ENCODE measurements at regions not wholly inside any gene's neighbourhood (a gene's known extent, or its start where the extent isn't known, plus 50 kb on each side); places are given as distances from the start of the nearest gene placed in this dataset.
"Not testable (repeated sequence)": the region's sequence is repeated elsewhere in the genome, so short reads cannot be mapped to it uniquely, and the experiment has no call there.

DNA sequence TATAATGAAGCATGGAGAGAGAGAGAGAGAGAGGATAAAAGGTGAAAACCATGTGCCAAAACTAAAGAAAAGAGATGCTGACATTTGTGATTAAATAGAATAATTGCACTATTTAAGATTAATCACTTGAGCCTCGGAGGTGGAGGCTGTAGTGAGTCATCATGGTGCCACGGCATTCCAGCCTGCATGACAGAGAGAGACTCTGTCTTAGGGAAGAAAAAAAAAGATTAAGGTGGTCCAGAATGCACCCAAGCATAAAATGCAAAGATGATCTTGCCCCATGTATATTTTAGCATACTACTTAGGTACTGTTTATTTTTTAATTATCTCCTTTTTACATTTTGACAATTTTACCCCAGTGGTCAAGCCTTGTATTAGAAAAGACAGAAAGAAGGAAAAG, 742.5 kb downstream of the SPATA31A1 start:
- not testable (repeated sequence) for H4K20me1 ChIP-seq (ENCODE audit: low read depth); H3K4me2 ChIP-seq; DNase-seq (ENCODE audit: low spot score); H3K27me3 ChIP-seq; H3K4me1 ChIP-seq; H3K4me3 ChIP-seq; H3K4me1 Mint-ChIP-seq; H3K36me3 Mint-ChIP-seq; H3K27ac Mint-ChIP-seq; H3K9me3 Mint-ChIP-seq; H3K79me2 ChIP-seq (ENCODE audit: low read depth); H3K4me3 Mint-ChIP-seq; H3K36me3 ChIP-seq; H3K27ac ChIP-seq; H2AFZ ChIP-seq (replicated peaks); H3K9me3 ChIP-seq (ENCODE audit: low read depth); H3K9ac ChIP-seq; H3F3A ChIP-seq (ENCODE audit: low read depth); H3K27me3 Mint-ChIP-seq (ENCODE audit: insufficient read depth, low read depth)

GRCh38 chr9:40106003-40106782, 750.7 kb downstream of the SPATA31A1 start:
- H2AFZ ChIP-seq (replicated peaks); H3K79me2 ChIP-seq (ENCODE audit: low read depth); H3K36me3 Mint-ChIP-seq; H3K9me3 Mint-ChIP-seq; H3K9ac ChIP-seq; H3K4me1 Mint-ChIP-seq; H3K27ac ChIP-seq; H3K27me3 Mint-ChIP-seq (ENCODE audit: insufficient read depth, low read depth); H3K27me3 ChIP-seq; H3K27ac Mint-ChIP-seq; H3K9me3 ChIP-seq (ENCODE audit: low read depth); H4K20me1 ChIP-seq (ENCODE audit: low read depth); H3K36me3 ChIP-seq; H3F3A ChIP-seq (ENCODE audit: low read depth); H3K4me1 ChIP-seq: not testable (repeated sequence)
- Histone ChIP-seq H3K4me3 (peak overlapping the region; percentile 50), H3K4me2 (peak overlapping the region; percentile 71)
- peak; percentile 1 for DNase-seq (ENCODE audit: low spot score)
- H3K4me3 Mint-ChIP-seq: peak overlapping the region; percentile 93

DNA sequence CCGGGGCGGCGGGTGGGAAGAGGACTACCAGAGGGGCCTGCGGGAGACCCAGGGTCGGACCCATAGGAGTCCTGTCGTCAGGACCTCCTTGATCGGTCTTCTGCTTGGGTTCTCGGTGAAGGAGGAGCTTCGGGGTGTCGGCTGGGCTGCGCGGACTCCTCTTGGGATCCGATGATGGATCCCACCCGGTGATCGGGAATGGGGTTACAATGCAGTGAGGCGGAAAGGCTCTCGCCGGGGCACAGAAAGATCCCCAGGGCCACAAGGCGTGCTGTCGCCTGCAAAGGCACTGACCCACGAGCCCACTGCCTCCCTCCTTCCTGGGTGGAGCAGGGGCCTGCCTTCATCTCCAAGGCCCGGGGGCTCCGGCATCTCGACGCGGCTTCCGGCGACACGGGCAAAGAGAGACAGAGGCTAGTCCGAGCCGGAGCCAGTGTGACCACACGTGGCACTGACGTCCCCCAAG, 751.3 kb downstream of the SPATA31A1 start:
- not testable (repeated sequence) for H3K36me3 ChIP-seq; H3K27me3 ChIP-seq; H2AFZ ChIP-seq (replicated peaks); H3K9me3 ChIP-seq (ENCODE audit: low read depth); H3K4me1 ChIP-seq; H4K20me1 ChIP-seq (ENCODE audit: low read depth); H3K27ac ChIP-seq; H3K36me3 Mint-ChIP-seq; H3K4me3 ChIP-seq; H3K9ac ChIP-seq; H3F3A ChIP-seq (ENCODE audit: low read depth); H3K4me1 Mint-ChIP-seq; H3K4me2 ChIP-seq; DNase-seq (ENCODE audit: low spot score); H3K27ac Mint-ChIP-seq; H3K27me3 Mint-ChIP-seq (ENCODE audit: insufficient read depth, low read depth); H3K4me3 Mint-ChIP-seq; H3K9me3 Mint-ChIP-seq; H3K79me2 ChIP-seq (ENCODE audit: low read depth)

DNA sequence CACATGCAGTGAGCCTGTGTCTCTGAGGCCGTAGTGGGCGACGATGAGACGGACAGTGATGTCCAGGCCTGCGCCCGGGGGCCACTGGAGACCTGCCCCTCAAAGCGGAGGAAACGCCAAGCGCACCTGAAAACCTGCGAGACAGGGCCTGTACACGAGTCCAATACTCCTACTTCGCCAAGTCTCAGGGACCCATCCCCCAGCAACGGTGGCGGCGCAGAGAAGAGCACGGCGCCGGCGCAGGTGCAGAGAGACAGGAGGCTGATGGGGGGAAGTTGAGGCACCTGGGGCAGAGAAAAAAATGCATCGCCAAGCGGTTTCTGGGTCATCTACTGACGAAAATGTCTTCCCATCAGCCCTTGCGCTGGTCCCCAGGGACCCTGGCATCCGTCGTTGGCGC, 751.8 kb downstream of the SPATA31A1 start:
- not testable (repeated sequence) for H3K79me2 ChIP-seq (ENCODE audit: low read depth); H3K27ac Mint-ChIP-seq; H3F3A ChIP-seq (ENCODE audit: low read depth); H3K4me3 ChIP-seq; H3K9me3 Mint-ChIP-seq; H3K27me3 ChIP-seq; H3K36me3 ChIP-seq; H3K4me1 Mint-ChIP-seq; H2AFZ ChIP-seq (replicated peaks); H3K4me3 Mint-ChIP-seq; H3K27ac ChIP-seq; H4K20me1 ChIP-seq (ENCODE audit: low read depth); H3K9me3 ChIP-seq (ENCODE audit: low read depth); H3K36me3 Mint-ChIP-seq; DNase-seq (ENCODE audit: low spot score); H3K4me2 ChIP-seq; H3K27me3 Mint-ChIP-seq (ENCODE audit: insufficient read depth, low read depth); H3K9ac ChIP-seq; H3K4me1 ChIP-seq

DNA sequence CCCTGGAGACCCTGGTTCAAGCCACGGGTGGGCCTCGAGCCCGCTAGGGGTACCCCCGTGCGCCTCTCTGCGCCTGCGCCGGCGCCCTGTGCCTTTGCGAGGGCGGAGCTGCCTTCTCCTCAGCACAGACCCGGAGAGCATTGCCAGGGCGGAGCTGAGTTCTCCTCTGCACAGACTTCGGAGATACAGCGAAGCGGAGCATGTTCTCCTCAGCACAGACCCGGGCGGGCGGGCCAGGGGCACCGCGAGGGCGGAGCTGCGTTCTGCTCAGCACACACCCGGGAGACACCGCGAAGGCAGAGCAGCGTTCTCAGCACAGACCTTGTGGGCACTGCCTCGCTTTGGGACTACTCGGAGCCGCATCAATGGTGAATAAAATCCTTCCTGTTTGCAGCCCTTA, 753.0 kb downstream of the SPATA31A1 start:
- H3K4me2 ChIP-seq; H3K9ac ChIP-seq; H3K4me3 ChIP-seq; H3K9me3 Mint-ChIP-seq; H3K4me1 ChIP-seq; DNase-seq (ENCODE audit: low spot score); H3K27ac ChIP-seq; H2AFZ ChIP-seq (replicated peaks); H3K27me3 Mint-ChIP-seq (ENCODE audit: insufficient read depth, low read depth); H3K4me1 Mint-ChIP-seq; H3K36me3 ChIP-seq; H3K27me3 ChIP-seq; H3K9me3 ChIP-seq (ENCODE audit: low read depth); H3K36me3 Mint-ChIP-seq; H3K79me2 ChIP-seq (ENCODE audit: low read depth); H3F3A ChIP-seq (ENCODE audit: low read depth); H3K27ac Mint-ChIP-seq; H3K4me3 Mint-ChIP-seq; H4K20me1 ChIP-seq (ENCODE audit: low read depth): not testable (repeated sequence)

GRCh38 chr9:40110751-40111150, 755.3 kb downstream of the SPATA31A1 start:
- H3K36me3 Mint-ChIP-seq; H3K4me2 ChIP-seq; H3K27me3 Mint-ChIP-seq (ENCODE audit: insufficient read depth, low read depth); H3K9me3 Mint-ChIP-seq; H3K9ac ChIP-seq; H3K79me2 ChIP-seq (ENCODE audit: low read depth); H3K27me3 ChIP-seq; H3K4me1 ChIP-seq; H3K27ac ChIP-seq; H3K9me3 ChIP-seq (ENCODE audit: low read depth); H4K20me1 ChIP-seq (ENCODE audit: low read depth); H3K4me1 Mint-ChIP-seq; H3K27ac Mint-ChIP-seq; H3F3A ChIP-seq (ENCODE audit: low read depth); H3K4me3 Mint-ChIP-seq; H3K4me3 ChIP-seq; H3K36me3 ChIP-seq; H2AFZ ChIP-seq (replicated peaks); DNase-seq (ENCODE audit: low spot score): not testable (repeated sequence)

DNA sequence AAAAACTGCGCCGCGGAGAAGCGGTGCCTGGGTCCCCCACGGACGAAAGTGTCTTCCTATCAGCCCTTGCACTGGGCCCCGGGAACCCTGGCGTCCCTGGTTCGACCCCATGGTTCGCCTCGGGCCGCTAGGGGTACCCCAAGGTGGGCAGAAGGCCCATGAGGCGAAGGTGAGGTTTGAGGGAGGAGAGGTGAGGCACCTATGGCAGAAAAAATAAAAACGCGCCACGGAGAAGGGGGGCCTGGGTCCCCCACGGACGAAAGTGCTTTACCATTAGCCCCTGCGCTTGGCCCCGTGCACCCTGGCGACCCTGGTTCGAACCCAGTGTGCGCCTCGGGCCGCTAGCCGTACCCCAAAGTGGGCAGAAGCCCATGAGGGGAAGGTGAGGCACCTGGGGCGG, 756.1 kb downstream of the SPATA31A1 start:
- H3K4me2 ChIP-seq; H3K9me3 ChIP-seq (ENCODE audit: low read depth); H3K4me1 ChIP-seq; H3K4me3 Mint-ChIP-seq; H3K9me3 Mint-ChIP-seq; H3K79me2 ChIP-seq (ENCODE audit: low read depth); H3K4me1 Mint-ChIP-seq; DNase-seq (ENCODE audit: low spot score); H3F3A ChIP-seq (ENCODE audit: low read depth); H3K9ac ChIP-seq; H3K27ac Mint-ChIP-seq; H3K27me3 Mint-ChIP-seq (ENCODE audit: insufficient read depth, low read depth); H4K20me1 ChIP-seq (ENCODE audit: low read depth); H3K36me3 Mint-ChIP-seq; H3K4me3 ChIP-seq; H2AFZ ChIP-seq (replicated peaks); H3K27ac ChIP-seq; H3K27me3 ChIP-seq; H3K36me3 ChIP-seq: not testable (repeated sequence)

DNA sequence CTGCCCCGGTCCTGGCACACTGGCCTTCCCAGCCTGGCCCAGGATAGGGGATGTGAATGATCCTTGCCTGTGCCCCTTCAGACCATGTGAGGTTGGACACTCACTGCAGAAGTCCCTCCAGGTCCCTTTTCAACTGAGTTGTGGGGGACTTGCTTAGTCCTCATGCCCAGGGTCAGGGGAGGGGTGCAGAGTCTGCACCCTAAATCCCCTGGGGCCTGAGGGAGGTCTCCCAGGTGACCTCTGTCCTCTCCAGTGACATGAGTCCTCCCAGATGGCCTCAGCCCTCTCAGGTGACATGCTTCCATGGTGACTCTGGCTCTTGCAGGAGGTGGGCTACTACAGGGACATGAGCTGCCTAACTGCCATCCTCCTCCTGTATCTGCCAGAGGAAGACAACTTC, 775.1 kb downstream of the SPATA31A1 start:
- not testable (repeated sequence) for H3K27ac Mint-ChIP-seq; H3K4me2 ChIP-seq; H3K4me3 Mint-ChIP-seq; H3K79me2 ChIP-seq (ENCODE audit: low read depth); H3K4me1 ChIP-seq; H3K4me3 ChIP-seq; H3K27me3 ChIP-seq; H3K9me3 Mint-ChIP-seq; H2AFZ ChIP-seq (replicated peaks); DNase-seq (ENCODE audit: low spot score); H3K36me3 ChIP-seq; H3K9ac ChIP-seq; H3K9me3 ChIP-seq (ENCODE audit: low read depth); H3F3A ChIP-seq (ENCODE audit: low read depth); H3K4me1 Mint-ChIP-seq; H3K27me3 Mint-ChIP-seq (ENCODE audit: insufficient read depth, low read depth); H4K20me1 ChIP-seq (ENCODE audit: low read depth); H3K36me3 Mint-ChIP-seq; H3K27ac ChIP-seq

Measured in neural progenitor cell (in vitro differentiated cells).